GM21717 (cell line): ENCODE measurements at regions not wholly inside any gene's neighbourhood (a gene's known extent, or its start where the extent isn't known, plus 50 kb on each side); places are given as distances from the start of the nearest gene placed in this dataset.
"Not testable (repeated sequence)": the region's sequence is repeated elsewhere in the genome, so short reads cannot be mapped to it uniquely, and the experiment has no call there.

ENCODE experiments used
- ATAC-seq: cut with Tn5 transposase; IDR thresholded peaks from one replicate; pipeline ENCODE4 v1.9.1; 2021; ENCODE audit warnings: mild to moderate bottlenecking, moderate library complexity; ENCODE audit not compliant: unreplicated experiment

GRCh38 chr22:22820076-22820475 is 67.5 kb upstream of the IGLL5 start:
- no peak for ATAC-seq

GRCh38 chr22:22820626-22821025 is 67.0 kb upstream of the IGLL5 start:
- ATAC-seq = no peak

GRCh38 chr22:22821340-22821739 is 66.3 kb upstream of the IGLL5 start:
- no peak for ATAC-seq

- no peak for ATAC-seq
Observed at GRCh38 chr22:22822106-22822505, 65.5 kb upstream of the IGLL5 start.

- ATAC-seq = not testable (repeated sequence)
Observed at GRCh38 chr22:22822553-22822952, 65.1 kb upstream of the IGLL5 start.

GRCh38 chr22:22823131-22823810 is 64.3 kb upstream of the IGLL5 start:
- ATAC-seq = no peak

GRCh38 chr22:22824340-22825212 is 63.0 kb upstream of the IGLL5 start:
- no peak for ATAC-seq

- ATAC-seq = no peak
Observed at GRCh38 chr22:22825213-22825593, 62.4 kb upstream of the IGLL5 start.

- no peak for ATAC-seq
Observed at GRCh38 chr22:22827187-22827939, 60.3 kb upstream of the IGLL5 start.

- no peak for ATAC-seq
Observed at GRCh38 chr22:22830193-22830592, 57.4 kb upstream of the IGLL5 start.

GRCh38 chr22:22830957-22831688 is 56.5 kb upstream of the IGLL5 start:
- ATAC-seq = no peak

GRCh38 chr22:22833059-22833458 is 54.6 kb upstream of the IGLL5 start:
- ATAC-seq = no peak

GRCh38 chr22:22833488-22833887 is 54.1 kb upstream of the IGLL5 start:
- ATAC-seq = no peak

- no peak for ATAC-seq
Observed at GRCh38 chr22:22834204-22834603, 53.4 kb upstream of the IGLL5 start.

- no peak for ATAC-seq
Observed at GRCh38 chr22:22834783-22835182, 52.8 kb upstream of the IGLL5 start.

- no peak for ATAC-seq
Observed at GRCh38 chr22:22835242-22835641, 52.4 kb upstream of the IGLL5 start.

- no peak for ATAC-seq
Observed at GRCh38 chr22:22835771-22836291, 51.8 kb upstream of the IGLL5 start.

GRCh38 chr22:22836635-22837034 is 51.0 kb upstream of the IGLL5 start:
- ATAC-seq = no peak
